H1 (cell line): ENCODE measurements at regions not wholly inside any gene's neighbourhood (a gene's known extent, or its start where the extent isn't known, plus 50 kb on each side); places are given as distances from the start of the nearest gene placed in this dataset.

Source experiments
- CEBPB ChIP-seq: IDR thresholded peaks from 2 replicates; pipeline ENCODE4 v1.6.1; 2012; ENCODE audit warnings: low read depth, low read length
- CHD2 ChIP-seq: IDR thresholded peaks from 2 replicates; pipeline ENCODE4 v1.6.1; 2012; ENCODE audit warnings: low read length, improper control_type of control experiment
- CREB1 ChIP-seq: IDR thresholded peaks from 2 replicates; pipeline ENCODE4 v1.6.1; 2012; ENCODE audit warnings: inconsistent platforms
- E2F6 ChIP-seq: IDR thresholded peaks from 2 replicates; pipeline ENCODE4 v1.6.1; 2012; ENCODE audit warnings: inconsistent platforms
- EZH2 ChIP-seq: fragments of 200-600 bp; sonication (generic); IDR thresholded peaks from 2 replicates; pipeline ENCODE4 v1.7.1; 2012; ENCODE audit warnings: low read depth, mild to moderate bottlenecking, moderate library complexity, low read length, inconsistent platforms; ENCODE audit not compliant: severe bottlenecking
- JUND ChIP-seq: IDR thresholded peaks from 2 replicates; pipeline ENCODE4 v1.6.1; 2011; ENCODE audit warnings: mild to moderate bottlenecking, improper control_type of control experiment, low read length
- TBP ChIP-seq: IDR thresholded peaks from 2 replicates; pipeline ENCODE4 v1.6.1; 2011; ENCODE audit warnings: low read depth, low read length, improper control_type of control experiment

DNA sequence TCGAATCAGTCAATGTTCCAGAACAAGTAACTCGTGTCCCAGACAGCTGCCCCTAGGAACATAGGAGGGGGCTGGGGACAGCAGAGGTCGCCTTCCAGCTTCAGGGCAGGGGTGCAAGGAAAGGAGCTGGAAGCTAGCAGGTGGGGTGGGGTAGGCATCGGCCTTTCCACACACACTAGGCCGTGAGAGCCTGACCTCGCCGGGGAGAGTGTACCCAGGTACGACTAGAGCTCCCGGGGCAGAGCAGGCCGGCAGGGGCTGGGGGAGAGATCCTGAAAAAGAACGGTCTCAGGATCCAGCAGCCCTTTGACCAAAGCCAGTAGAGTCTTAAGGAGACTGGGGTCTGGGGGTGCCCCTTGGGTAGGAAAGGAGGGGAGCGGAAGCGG is 1127.5 kb downstream of the BRD1 start (continued):
- TF ChIP-seq JUND (no peak), CHD2 (no peak), EZH2 (no peak), E2F6 (no peak), CEBPB (no peak), TBP (no peak), CREB1 (no peak)
